HL-60 (cell line): ENCODE measurements at regions not wholly inside any gene's neighbourhood (a gene's known extent, or its start where the extent isn't known, plus 50 kb on each side); places are given as distances from the start of the nearest gene placed in this dataset.
"Not testable (repeated sequence)": the region's sequence is repeated elsewhere in the genome, so short reads cannot be mapped to it uniquely, and the experiment has no call there.

Source experiments
- DNase-seq, 2 experiments: peaks; one replicate each; pipeline ENCODE4 v3.0.0-alpha.2; 2010 to 2020; ENCODE audit warnings: low read depth in 1 of 2, low spot score in 1 of 2
- H3K27ac ChIP-seq: fragments of 250-450 bp; sonication (Bioruptor Pico); replicated peaks from 2 replicates; pipeline ENCODE4 v1.5.1; 2020; ENCODE audit warnings: mild to moderate bottlenecking, moderate library complexity
- H3K27me3 ChIP-seq: fragments of 250-450 bp; sonication (Bioruptor Pico); 2 replicates; pipeline ENCODE4 v1.5.1; 2021; ENCODE audit warnings: mild to moderate bottlenecking, moderate library complexity; ENCODE audit not compliant: insufficient read depth, poor library complexity, severe bottlenecking
- H3K4me3 ChIP-seq: replicated peaks from 2 replicates; pipeline ENCODE4 v1.5.1; 2011; ENCODE audit warnings: mild to moderate bottlenecking, control low read depth, low read length; ENCODE audit not compliant: insufficient read depth
- CTCF ChIP-seq: IDR thresholded peaks from one replicate; pipeline ENCODE4 v1.5.1; 2011; ENCODE audit warnings: low read length, control low read depth, inconsistent platforms; ENCODE audit not compliant: insufficient read depth
- GABPA ChIP-seq: IDR thresholded peaks from 2 replicates; pipeline ENCODE4 v1.6.1; 2012; ENCODE audit warnings: low read depth
- POLR2AphosphoS5 ChIP-seq: IDR thresholded peaks from 2 replicates; pipeline ENCODE4 v1.6.1; 2012; ENCODE audit warnings: low read depth
- REST ChIP-seq: IDR thresholded peaks from 2 replicates; pipeline ENCODE4 v1.6.1; 2012; ENCODE audit warnings: low read depth; ENCODE audit not compliant: insufficient replicate concordance
- SPI1 ChIP-seq: IDR thresholded peaks from 2 replicates; pipeline ENCODE4 v1.6.1; 2012; ENCODE audit warnings: low read depth, mild to moderate bottlenecking, borderline replicate concordance

DNA sequence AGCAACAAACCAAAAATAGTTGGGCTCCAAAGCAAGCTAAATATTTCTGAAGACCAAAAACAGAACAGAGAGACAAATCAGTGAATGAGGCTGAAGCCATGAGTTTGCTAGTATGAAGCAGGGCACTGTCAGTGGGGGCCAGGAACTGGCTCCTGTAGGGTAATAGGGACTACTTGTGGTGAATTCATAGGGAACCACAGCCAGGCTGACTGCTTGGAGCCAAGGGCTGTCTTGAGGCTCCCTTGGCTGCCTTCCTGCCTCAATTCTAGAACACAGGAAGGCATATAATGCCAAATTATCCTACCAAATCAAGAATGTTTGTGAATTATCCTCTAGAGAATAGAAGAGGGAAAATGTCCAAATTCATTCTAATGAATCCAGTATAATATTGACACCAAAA, 406.0 kb downstream of the CCDC85A start:
- Histone ChIP-seq H3K27me3 (no peaks in the 10 kb centered on the region), H3K4me3 (no peak overlapping the region), H3K27ac (no peak overlapping the region)
- no peak for DNase-seq
- TF ChIP-seq SPI1 (no peak), GABPA (no peak), POLR2AphosphoS5 (no peak), REST (no peak), CTCF (no peak)

DNA sequence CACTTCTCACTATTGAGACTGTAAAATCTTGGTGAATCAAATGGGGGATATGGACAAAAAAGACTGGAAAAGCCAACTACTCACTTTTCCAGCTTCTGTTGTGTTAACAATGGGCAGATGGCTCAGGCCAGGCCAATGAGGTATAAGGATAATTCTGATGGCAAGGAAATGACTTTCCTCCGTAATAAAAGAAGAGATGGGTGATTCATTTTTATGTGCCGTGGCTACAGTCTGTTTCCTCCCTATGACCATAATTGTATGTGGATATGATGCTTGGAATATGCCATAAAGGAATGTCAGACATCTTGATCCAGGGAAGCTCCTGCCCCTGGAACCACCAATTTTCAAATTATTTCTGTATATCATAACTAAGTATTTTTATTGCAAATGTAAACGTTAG, 406.8 kb downstream of the CCDC85A start:
- TF ChIP-seq SPI1 (no peak), GABPA (no peak), CTCF (no peak), REST (no peak), POLR2AphosphoS5 (no peak)
- no peak for DNase-seq

DNA sequence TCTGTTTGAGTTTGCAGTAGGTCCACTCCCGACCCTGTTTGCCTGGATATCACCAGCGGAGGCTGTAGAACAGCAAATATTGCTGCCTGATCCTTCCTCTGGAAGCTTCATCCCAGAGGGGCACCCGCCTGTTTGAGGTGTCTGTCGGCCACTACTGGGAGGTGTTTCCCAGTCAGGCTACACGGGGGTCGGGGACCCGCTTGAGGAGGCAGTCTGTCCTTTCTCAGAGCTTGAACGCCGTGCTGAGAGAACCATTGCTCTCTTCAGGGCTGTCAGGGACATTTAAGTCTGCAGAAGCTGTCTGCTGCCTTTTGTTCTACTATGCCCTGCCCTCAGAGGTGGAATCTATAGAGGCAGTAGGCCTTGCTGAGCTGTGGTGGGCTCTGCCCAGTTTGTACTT, 422.3 kb downstream of the CCDC85A start:
- H3K4me3 ChIP-seq, H3K27me3 ChIP-seq, H3K27ac ChIP-seq, DNase-seq: not testable (repeated sequence)

More for the DNA sequence above, 406.8 kb downstream of the CCDC85A start:
- Histone ChIP-seq H3K27me3 (no peaks in the 10 kb centered on the region), H3K4me3 (no peak overlapping the region), H3K27ac (no peak overlapping the region)

GRCh38 chr2:56613254-56613653, 429.5 kb downstream of the CCDC85A start:
- no peak for DNase-seq
- Histone ChIP-seq H3K4me3 (no peak overlapping the region), H3K27ac (no peak overlapping the region), H3K27me3 (no peaks in the 10 kb centered on the region)
- TF ChIP-seq GABPA (no peak), POLR2AphosphoS5 (no peak), REST (no peak), SPI1 (no peak), CTCF (no peak)
